H1 (cell line): ENCODE measurements at regions not wholly inside any gene's neighbourhood (a gene's known extent, or its start where the extent isn't known, plus 50 kb on each side); places are given as distances from the start of the nearest gene placed in this dataset.

ENCODE experiments used
- JUND ChIP-seq: IDR thresholded peaks from 2 replicates; pipeline ENCODE4 v1.6.1; 2011; ENCODE audit warnings: mild to moderate bottlenecking, improper control_type of control experiment, low read length
- PHF8 ChIP-seq: fragments of 200-600 bp; sonication (generic); conservative IDR thresholded peaks from 2 replicates; pipeline ENCODE4 v1.7.1; 2012; ENCODE audit warnings: low read depth, mild to moderate bottlenecking, inconsistent platforms, low read length, moderate library complexity
- POLR2A ChIP-seq, 2 experiments: IDR thresholded peaks; 1 replicate in 1 of 2; 2 replicates in 1 of 2; pipeline ENCODE4 v1.6.1; 2011; ENCODE audit warnings: low read depth in 2 of 2, low read length in 2 of 2, mild to moderate bottlenecking in 2 of 2; ENCODE audit errors: control extremely low read depth in 1 of 2
- SIX5 ChIP-seq: IDR thresholded peaks from 2 replicates; pipeline ENCODE4 v1.6.1; 2011; ENCODE audit warnings: mild to moderate bottlenecking, low read depth, low read length
- SP2 ChIP-seq: IDR thresholded peaks from 2 replicates; pipeline ENCODE4 v1.6.1; 2012; ENCODE audit warnings: mild to moderate bottlenecking, low read length, inconsistent platforms
- TBP ChIP-seq: IDR thresholded peaks from 2 replicates; pipeline ENCODE4 v1.6.1; 2011; ENCODE audit warnings: low read depth, low read length, improper control_type of control experiment

DNA sequence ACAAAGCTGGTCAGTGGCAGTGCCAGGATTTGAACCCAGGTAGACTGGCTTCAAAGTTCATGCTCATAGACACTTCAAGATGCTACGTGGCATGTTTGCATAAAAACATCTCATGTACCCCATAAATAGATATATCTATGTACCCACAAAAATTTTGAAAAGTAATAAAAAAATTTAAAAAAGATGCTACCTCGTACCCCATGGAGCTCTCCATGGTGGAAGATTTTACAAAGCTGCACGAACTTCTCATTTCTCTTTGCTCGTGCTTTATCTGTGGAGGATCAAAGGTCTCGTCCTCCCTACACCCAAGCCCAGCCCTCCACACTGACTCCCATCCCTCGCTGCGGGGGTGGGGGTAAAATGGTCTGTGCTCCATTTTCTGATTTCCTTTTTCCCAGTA lies 135.5 kb downstream of the HAPSTR1 start (continued):
- no peak for TF ChIP-seq TBP
- no peak for TF ChIP-seq JUND
- TF ChIP-seq SP2 = no peak
- no peak for TF ChIP-seq PHF8
- no peak for TF ChIP-seq POLR2A (IDR thresholded peaks at IDR 0.05; ENCODE audit: control extremely low read depth in 1 of 2, low read depth in 2 of 2, low read length in 2 of 2)
- TF ChIP-seq SIX5 = no peak
